Muscle layer of duodenum (tissue), 2 donors: ENCODE measurements at regions not wholly inside any gene's neighbourhood (a gene's known extent, or its start where the extent isn't known, plus 50 kb on each side); places are given as distances from the start of the nearest gene placed in this dataset.
"Not testable (repeated sequence)": the region's sequence is repeated elsewhere in the genome, so short reads cannot be mapped to it uniquely, and the experiment has no call there.

Source experiments
- H3K27ac ChIP-seq: one replicate; pipeline ENCODE4 v1.7.0; 2013; ENCODE audit warnings: mild to moderate bottlenecking, low read length
- H3K27me3 ChIP-seq: one replicate; pipeline ENCODE4 v1.7.0; 2013; ENCODE audit warnings: low read depth, mild to moderate bottlenecking, control low read depth, low read length
- H3K36me3 ChIP-seq, 2 donors: one replicate each; pipeline ENCODE4 v1.7.0; 2013; ENCODE audit warnings: low read length in 2 of 2, control low read depth in 1 of 2, mild to moderate bottlenecking in 1 of 2; ENCODE audit not compliant: insufficient read depth in 2 of 2, control insufficient read depth in 1 of 2
- H3K4me1 ChIP-seq, 2 donors: one replicate each; pipeline ENCODE4 v1.7.0; 2013; ENCODE audit warnings: low read length in 2 of 2, mild to moderate bottlenecking in 2 of 2, control low read depth in 1 of 2, moderate library complexity in 1 of 2; ENCODE audit not compliant: insufficient read depth in 2 of 2, control insufficient read depth in 1 of 2
- H3K4me3 ChIP-seq, 2 donors: one replicate each; pipeline ENCODE4 v1.7.0; 2013; ENCODE audit warnings: low read length in 2 of 2, low read depth in 1 of 2, mild to moderate bottlenecking in 1 of 2
- H3K9me3 ChIP-seq, 2 donors: one replicate each; pipeline ENCODE4 v1.7.0; 2013; ENCODE audit warnings: low read length in 2 of 2, control low read depth in 1 of 2, mild to moderate bottlenecking in 1 of 2; ENCODE audit not compliant: control insufficient read depth in 1 of 2
- donor health status: healthy.

- H3K36me3 ChIP-seq, result no peaks in the 10 kb centered on the region
- H3K27ac ChIP-seq, result no peak overlapping the region
Observed at GRCh38 chr4:128758314-128758922, 51.1 kb upstream of the JADE1 start.

GRCh38 chr4:128757712-128758111 lies 51.8 kb upstream of the JADE1 start:
- H3K4me1 ChIP-seq, result no peaks in the 10 kb centered on the region
- no peaks in the 10 kb centered on the region for H3K36me3 ChIP-seq
- no peaks in the 10 kb centered on the region for H3K27me3 ChIP-seq
- no peak overlapping the region for H3K27ac ChIP-seq
- no peaks in the 10 kb centered on the region for H3K9me3 ChIP-seq
- H3K4me3 ChIP-seq, result no peak overlapping the region

More at GRCh38 chr4:128758314-128758922, 51.1 kb upstream of the JADE1 start:
- no peaks in the 10 kb centered on the region for H3K9me3 ChIP-seq
- H3K4me1 ChIP-seq, result no peaks in the 10 kb centered on the region
- no peak overlapping the region for H3K4me3 ChIP-seq
- H3K27me3 ChIP-seq, result no peaks in the 10 kb centered on the region

- Histone ChIP-seq H3K27ac (no peak overlapping the region), H3K27me3 (no peaks in the 10 kb centered on the region), H3K9me3 (no peaks in the 10 kb centered on the region)
Observed at GRCh38 chr4:128751354-128751753, 58.1 kb upstream of the JADE1 start.

GRCh38 chr4:128741748-128742147 lies 67.8 kb upstream of the JADE1 start:
- not testable (repeated sequence) for H3K9me3 ChIP-seq, H3K4me1 ChIP-seq, H3K27ac ChIP-seq, H3K27me3 ChIP-seq, H3K4me3 ChIP-seq, H3K36me3 ChIP-seq

More at GRCh38 chr4:128751354-128751753, 58.1 kb upstream of the JADE1 start:
- Histone ChIP-seq H3K4me3 (no peak overlapping the region), H3K36me3 (no peaks in the 10 kb centered on the region), H3K4me1 (no peaks in the 10 kb centered on the region)

GRCh38 chr4:128737098-128737513 lies 72.4 kb upstream of the JADE1 start:
- Histone ChIP-seq H3K4me1 (no peaks in the 10 kb centered on the region), H3K27me3 (no peaks in the 10 kb centered on the region), H3K36me3 (no peaks in the 10 kb centered on the region), H3K9me3 (no peaks in the 10 kb centered on the region), H3K27ac (no peak overlapping the region), H3K4me3 (no peak overlapping the region)

DNA sequence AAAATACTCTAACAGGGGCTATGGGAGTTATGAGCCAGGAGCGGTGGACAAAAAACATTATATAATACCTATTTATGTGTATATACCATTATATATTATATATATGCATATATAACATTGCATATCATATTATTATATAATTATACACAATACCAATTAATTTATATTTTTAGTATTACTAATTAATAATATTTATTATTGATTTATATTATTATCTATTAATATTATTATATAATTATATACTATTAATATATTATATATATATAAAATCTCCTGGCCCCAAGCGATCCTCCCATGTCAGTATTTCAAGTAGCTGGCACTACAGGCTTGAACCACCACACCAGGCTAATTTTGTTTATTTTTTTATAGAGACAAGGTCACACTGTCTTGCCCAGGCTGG lies 73.8 kb upstream of the JADE1 start:
- H3K4me3 ChIP-seq, result no peak overlapping the region
- H3K27ac ChIP-seq, result no peak overlapping the region
- H3K9me3 ChIP-seq, result no peaks in the 10 kb centered on the region
- no peaks in the 10 kb centered on the region for H3K27me3 ChIP-seq
- H3K4me1 ChIP-seq, result no peaks in the 10 kb centered on the region
- no peaks in the 10 kb centered on the region for H3K36me3 ChIP-seq

- Histone ChIP-seq H3K27ac (no peak overlapping the region), H3K4me1 (no peaks in the 10 kb centered on the region), H3K36me3 (no peaks in the 10 kb centered on the region), H3K4me3 (no peak overlapping the region), H3K9me3 (no peaks in the 10 kb centered on the region), H3K27me3 (no peaks in the 10 kb centered on the region)
Observed at GRCh38 chr4:128728190-128728589, 81.3 kb upstream of the JADE1 start.

- Histone ChIP-seq H3K4me1 (no peaks in the 10 kb centered on the region), H3K27me3 (no peaks in the 10 kb centered on the region), H3K36me3 (no peaks in the 10 kb centered on the region), H3K27ac (no peak overlapping the region), H3K4me3 (no peak overlapping the region), H3K9me3 (no peaks in the 10 kb centered on the region)
Observed at GRCh38 chr4:128727658-128728057, 81.8 kb upstream of the JADE1 start.

- no peak overlapping the region for H3K27ac ChIP-seq
- H3K27me3 ChIP-seq, result no peaks in the 10 kb centered on the region
- H3K36me3 ChIP-seq, result no peaks in the 10 kb centered on the region
- H3K4me3 ChIP-seq, result no peak overlapping the region
- no peaks in the 10 kb centered on the region for H3K4me1 ChIP-seq
- H3K9me3 ChIP-seq, result no peaks in the 10 kb centered on the region
Observed at GRCh38 chr4:128725405-128726055, 84.0 kb upstream of the JADE1 start.

DNA sequence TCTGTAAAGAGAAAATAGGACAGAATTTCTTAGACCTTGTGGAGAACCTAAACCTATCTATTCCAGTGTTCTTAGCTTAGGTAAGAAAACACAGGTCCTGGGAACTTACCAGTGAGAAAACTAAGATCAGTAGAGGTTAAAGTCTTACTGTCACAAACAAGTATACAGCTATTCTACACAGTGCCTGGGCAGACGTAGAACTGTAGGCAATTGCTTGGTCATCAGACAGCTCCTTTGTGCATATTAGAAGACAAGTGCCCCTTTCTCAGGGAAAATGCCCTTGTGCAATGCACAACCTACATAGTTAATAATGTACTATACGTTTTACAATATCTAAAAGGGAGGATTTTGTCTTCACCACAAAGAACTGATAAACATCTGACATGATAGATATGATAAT lies 86.6 kb upstream of the JADE1 start:
- H3K4me3 ChIP-seq, result no peak overlapping the region
- H3K4me1 ChIP-seq, result no peaks in the 10 kb centered on the region
- no peak overlapping the region for H3K27ac ChIP-seq
- no peaks in the 10 kb centered on the region for H3K27me3 ChIP-seq
- no peaks in the 10 kb centered on the region for H3K9me3 ChIP-seq
- no peaks in the 10 kb centered on the region for H3K36me3 ChIP-seq

DNA sequence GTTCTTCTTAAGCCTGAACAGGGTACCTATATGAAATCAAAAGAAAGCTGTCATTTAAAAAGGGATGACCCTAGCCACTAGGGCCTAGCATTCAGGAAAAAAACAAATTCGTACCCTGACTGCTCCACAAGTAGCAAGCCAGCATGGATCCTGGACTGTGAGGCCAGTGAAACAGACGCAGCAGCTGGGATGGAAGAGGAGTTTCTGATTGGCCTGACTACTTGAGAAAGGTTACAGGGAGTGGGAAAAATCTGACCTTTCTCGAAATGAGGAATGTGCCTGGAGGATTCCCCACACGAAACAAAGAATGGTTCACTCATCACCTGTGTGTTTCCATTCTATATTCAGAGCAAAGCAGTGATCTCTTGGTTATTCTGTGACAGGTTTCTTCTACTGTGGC lies 87.6 kb upstream of the JADE1 start:
- Histone ChIP-seq H3K9me3 (no peaks in the 10 kb centered on the region), H3K36me3 (no peaks in the 10 kb centered on the region), H3K4me3 (no peak overlapping the region), H3K4me1 (no peaks in the 10 kb centered on the region), H3K27me3 (no peaks in the 10 kb centered on the region), H3K27ac (no peak overlapping the region)

DNA sequence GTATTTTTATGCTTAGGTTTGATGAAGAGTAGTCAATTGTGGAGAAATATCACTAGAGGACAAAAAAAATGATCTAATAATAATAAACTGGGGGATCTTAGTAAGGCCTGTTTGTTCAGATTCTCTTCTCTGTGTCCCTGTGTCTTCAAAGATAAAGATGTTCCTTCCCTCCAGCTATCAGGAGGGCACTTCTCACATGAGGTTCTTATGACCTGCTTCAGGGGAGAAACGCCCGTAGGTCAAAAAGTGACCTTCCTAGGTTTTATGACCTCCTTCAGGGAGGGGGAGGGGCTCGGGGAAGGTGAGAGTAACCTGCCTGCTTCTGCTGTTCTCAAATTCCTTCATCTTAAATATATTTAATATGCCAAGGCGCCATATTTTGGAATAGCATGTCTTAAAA lies 89.2 kb upstream of the JADE1 start:
- H3K4me1 ChIP-seq, result peaks cover 0 to 6% of the 10 kb centered on the region in 2 donors

More for the DNA sequence above, 89.2 kb upstream of the JADE1 start:
- Histone ChIP-seq H3K36me3 (peaks cover 0 to 4% of the 10 kb centered on the region in 2 donors), H3K9me3 (no peaks in the 10 kb centered on the region), H3K27me3 (no peaks in the 10 kb centered on the region), H3K27ac (no peak overlapping the region), H3K4me3 (no peak overlapping the region)
